ENCODE measurements at regions not wholly inside any gene's neighbourhood (a gene's known extent, or its start where the extent isn't known, plus 50 kb on each side); places are given as distances from the start of the nearest gene placed in this dataset.

- TF ChIP-seq, protein P1, sequence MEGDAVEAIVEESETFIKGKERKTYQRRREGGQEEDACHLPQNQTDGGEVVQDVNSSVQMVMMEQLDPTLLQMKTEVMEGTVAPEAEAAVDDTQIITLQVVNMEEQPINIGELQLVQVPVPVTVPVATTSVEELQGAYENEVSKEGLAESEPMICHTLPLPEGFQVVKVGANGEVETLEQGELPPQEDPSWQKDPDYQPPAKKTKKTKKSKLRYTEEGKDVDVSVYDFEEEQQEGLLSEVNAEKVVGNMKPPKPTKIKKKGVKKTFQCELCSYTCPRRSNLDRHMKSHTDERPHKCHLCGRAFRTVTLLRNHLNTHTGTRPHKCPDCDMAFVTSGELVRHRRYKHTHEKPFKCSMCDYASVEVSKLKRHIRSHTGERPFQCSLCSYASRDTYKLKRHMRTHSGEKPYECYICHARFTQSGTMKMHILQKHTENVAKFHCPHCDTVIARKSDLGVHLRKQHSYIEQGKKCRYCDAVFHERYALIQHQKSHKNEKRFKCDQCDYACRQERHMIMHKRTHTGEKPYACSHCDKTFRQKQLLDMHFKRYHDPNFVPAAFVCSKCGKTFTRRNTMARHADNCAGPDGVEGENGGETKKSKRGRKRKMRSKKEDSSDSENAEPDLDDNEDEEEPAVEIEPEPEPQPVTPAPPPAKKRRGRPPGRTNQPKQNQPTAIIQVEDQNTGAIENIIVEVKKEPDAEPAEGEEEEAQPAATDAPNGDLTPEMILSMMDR (IDR thresholded peaks at IDR 0.05) = peak; percentile 17; the same call in 1 of the 2 replicates
- TF ChIP-seq SIN3A (IDR thresholded peaks at IDR 0.05; ENCODE audit: borderline replicate concordance, insufficient read depth, low read depth, low read length) = no peak
Observed at GRCh38 chr2:160581448-160581847, 87.8 kb upstream of the RBMS1 start.

Data from Panc1 (cell line).